ENCODE measurements at regions not wholly inside any gene's neighbourhood (a gene's known extent, or its start where the extent isn't known, plus 50 kb on each side); places are given as distances from the start of the nearest gene placed in this dataset.
"Not testable (repeated sequence)": the region's sequence is repeated elsewhere in the genome, so short reads cannot be mapped to it uniquely, and the experiment has no call there.

- DNase-seq, result no peak
These were observed 77.3 kb downstream of the PPCDC start for GRCh38 chr15:75100679-75101078.

- peak; percentile 75 for DNase-seq
These were observed 81.6 kb downstream of the PPCDC start for GRCh38 chr15:75104804-75105557.

- DNase-seq, result no peak
These were observed 84.1 kb downstream of the PPCDC start for GRCh38 chr15:75107516-75107907.

GRCh38 chr15:75107908-75108838, 84.8 kb downstream of the PPCDC start:
- DNase-seq, result no peak

GRCh38 chr15:75109021-75109735, 85.8 kb downstream of the PPCDC start:
- no peak for DNase-seq

GRCh38 chr15:75109736-75110130, 86.3 kb downstream of the PPCDC start:
- DNase-seq, result no peak

GRCh38 chr15:75112278-75112847, 89.0 kb downstream of the PPCDC start:
- DNase-seq, result no peak

GRCh38 chr15:75112848-75113492, 88.7 kb upstream of the C15orf39 start:
- DNase-seq, result no peak

- DNase-seq, result no peak
These were observed 87.4 kb upstream of the C15orf39 start for GRCh38 chr15:75114327-75114726.

GRCh38 chr15:75114796-75115195, 86.9 kb upstream of the C15orf39 start:
- DNase-seq, result no peak

GRCh38 chr15:75115411-75115913, 86.2 kb upstream of the C15orf39 start:
- not testable (repeated sequence) for DNase-seq

GRCh38 chr15:75116143-75116542, 85.5 kb upstream of the C15orf39 start:
- not testable (repeated sequence) for DNase-seq

- no peak for DNase-seq
These were observed 83.7 kb upstream of the C15orf39 start for GRCh38 chr15:75117993-75118392.

GRCh38 chr15:75119312-75119711, 82.4 kb upstream of the C15orf39 start:
- DNase-seq, result not testable (repeated sequence)

- no peak for DNase-seq
These were observed 80.2 kb upstream of the C15orf39 start for GRCh38 chr15:75121491-75121890.

- no peak for DNase-seq
These were observed 78.3 kb upstream of the C15orf39 start for GRCh38 chr15:75123395-75123794.

GRCh38 chr15:75124278-75124677, 77.4 kb upstream of the C15orf39 start:
- not testable (repeated sequence) for DNase-seq

GRCh38 chr15:75125935-75126334, 75.7 kb upstream of the C15orf39 start:
- no peak for DNase-seq

- DNase-seq, result no peak
These were observed 74.7 kb upstream of the C15orf39 start for GRCh38 chr15:75126864-75127580.

GRCh38 chr15:75129788-75130187, 71.9 kb upstream of the C15orf39 start:
- no peak for DNase-seq

GRCh38 chr15:75131269-75131643, 70.4 kb upstream of the C15orf39 start:
- DNase-seq, result no peak

- DNase-seq, result no peak
These were observed 66.9 kb upstream of the C15orf39 start for GRCh38 chr15:75134748-75135147.
